ENCODE measurements at regions not wholly inside any gene's neighbourhood (a gene's known extent, or its start where the extent isn't known, plus 50 kb on each side); places are given as distances from the start of the nearest gene placed in this dataset.
A peak's percentile ranks its signal among the peaks of the same experiment; 100 is the strongest.

- no peaks in the 10 kb centered on the region for H3K36me3 ChIP-seq (ENCODE audit: control insufficient read depth in 2 of 4, insufficient read depth in 4 of 4, low read length in 3 of 4)
- no peak overlapping the region for H2BK12ac ChIP-seq (ENCODE audit: low read depth, low read length)
- H3K9ac ChIP-seq (replicated peaks in 1 of 4; ENCODE audit: extremely low read depth in 1 of 4, low read depth in 3 of 4, low read length in 3 of 4): no peak overlapping the region
- H2BK120ac ChIP-seq (replicated peaks; ENCODE audit: low read depth, low read length): no peak overlapping the region
- no peaks in the 10 kb centered on the region for H3K79me1 ChIP-seq (ENCODE audit: low read depth, low read length)
- no peaks in the 10 kb centered on the region for H3K9me3 ChIP-seq (ENCODE audit: insufficient read depth in 2 of 2, low read depth in 1 of 2, low read length in 1 of 2)
- no peak overlapping the region for H2BK5ac ChIP-seq (ENCODE audit: low read depth, low read length)
- H4K20me1 ChIP-seq (replicated peaks in 1 of 2; ENCODE audit: control insufficient read depth in 1 of 2, insufficient read depth in 2 of 2, low read length in 2 of 2): no peaks in the 10 kb centered on the region
- H3K4ac ChIP-seq (replicated peaks; ENCODE audit: insufficient read length, low read depth, low read length): no peak overlapping the region
- no peak overlapping the region for H3K4me3 ChIP-seq (ENCODE audit: extremely low read depth in 1 of 4, insufficient read depth in 2 of 4, low read depth in 3 of 4, low read length in 4 of 4)
- H3K56ac ChIP-seq (replicated peaks; ENCODE audit: insufficient read length, low read depth, low read length): no peak overlapping the region
- H2BK20ac ChIP-seq (ENCODE audit: low read length): no peak overlapping the region
- H3K4me1 ChIP-seq (replicated peaks in 1 of 4; ENCODE audit: control insufficient read depth in 3 of 4, insufficient read depth in 4 of 4, low read length in 3 of 4): peaks cover 0 to 3% (median 2%) of the 10 kb centered on the region in 4 experiments; a peak in 3 of 7 replicates
- no peaks in the 10 kb centered on the region for H3K23me2 ChIP-seq (ENCODE audit: low read depth, low read length)
- peak overlapping the region; percentile 7; the same call in 1 of the 2 replicates for H2AFZ ChIP-seq (ENCODE audit: low read length)
- no peak for FAIRE-seq
- no peak overlapping the region for H3K18ac ChIP-seq (ENCODE audit: extremely low read depth, low read length)
- no peak overlapping the region for H2BK15ac ChIP-seq (ENCODE audit: low read length)
- no peak overlapping the region for H4K5ac ChIP-seq (ENCODE audit: insufficient read length, low read depth, low read length)
- H3K79me2 ChIP-seq (ENCODE audit: control insufficient read depth in 1 of 2, insufficient read depth in 2 of 2, low read length in 2 of 2): no peaks in the 10 kb centered on the region
- no peak overlapping the region for H3K27ac ChIP-seq (ENCODE audit: low read depth, low read length)
- no peak for TF ChIP-seq USF2 (IDR thresholded peaks at IDR 0.05; ENCODE audit: low read length)
- TF ChIP-seq SP1 (IDR thresholded peaks at IDR 0.05; ENCODE audit: low read depth, low read length): no peak
- TF ChIP-seq BACH1 (IDR thresholded peaks at IDR 0.05; ENCODE audit: low read length): no peak
- no peak for TF ChIP-seq CHD2 (IDR thresholded peaks at IDR 0.05; ENCODE audit: low read length)
- TF ChIP-seq CTCF (IDR thresholded peaks at IDR 0.05; ENCODE audit: control extremely low read depth in 1 of 3, insufficient read depth in 1 of 3, low read depth in 1 of 3, low read length in 3 of 3): no peak
- H4K91ac ChIP-seq (replicated peaks; ENCODE audit: insufficient read length, low read length): no peak overlapping the region
- 85% methylated on average over 3 of the region's 3 CpGs; no CpG with 5 or more reads in 1 of the 2 experiments for WGBS, 2 experiments (ENCODE audit: extremely low coverage in 1 of 2, insufficient coverage in 1 of 2, insufficient read length in 1 of 2, insufficient replicate concordance in 2 of 2, low coverage in 1 of 2, low lambda C conversion rate in 2 of 2, missing lambda C conversion rate in 1 of 2)
- H3K4me2 ChIP-seq (ENCODE audit: insufficient read depth in 1 of 2, low read depth in 2 of 2, low read length in 2 of 2): no peak overlapping the region
- ChIA-PET CTCF (ENCODE audit: partially characterized antibody) (interaction anchor here (1.2 to 3.3 kb wide), 3 partner anchors 14 to 289 kb away, joined by 3 to 13 read pairs (median 4); no protein-coding TSS in a partner anchor), POLR2A (ENCODE audit: partially characterized antibody) (no interaction called here)
- no peak overlapping the region for H2AK5ac ChIP-seq (ENCODE audit: low read depth, low read length)
- no peak overlapping the region for H4K8ac ChIP-seq (ENCODE audit: extremely low read depth, insufficient read depth, low read length)
- DNase-seq (ENCODE audit: low read depth in 1 of 2, low spot score in 2 of 2): no peak
- no peak overlapping the region for H3K14ac ChIP-seq (ENCODE audit: insufficient read length)
- H3K27me3 ChIP-seq (replicated peaks in 1 of 4; ENCODE audit: control insufficient read depth in 3 of 4, extremely low read depth in 1 of 4, insufficient read depth in 3 of 4, low read length in 3 of 4): no peaks in the 10 kb centered on the region
- no peak overlapping the region for H3K23ac ChIP-seq (ENCODE audit: insufficient read length)
Measured at GRCh38 chr11:122491509-122491908, 164.0 kb upstream of the UBASH3B start.

Data from H1 (cell line).